ENCODE measurements at regions not wholly inside any gene's neighbourhood (a gene's known extent, or its start where the extent isn't known, plus 50 kb on each side); places are given as distances from the start of the nearest gene placed in this dataset.

DNA sequence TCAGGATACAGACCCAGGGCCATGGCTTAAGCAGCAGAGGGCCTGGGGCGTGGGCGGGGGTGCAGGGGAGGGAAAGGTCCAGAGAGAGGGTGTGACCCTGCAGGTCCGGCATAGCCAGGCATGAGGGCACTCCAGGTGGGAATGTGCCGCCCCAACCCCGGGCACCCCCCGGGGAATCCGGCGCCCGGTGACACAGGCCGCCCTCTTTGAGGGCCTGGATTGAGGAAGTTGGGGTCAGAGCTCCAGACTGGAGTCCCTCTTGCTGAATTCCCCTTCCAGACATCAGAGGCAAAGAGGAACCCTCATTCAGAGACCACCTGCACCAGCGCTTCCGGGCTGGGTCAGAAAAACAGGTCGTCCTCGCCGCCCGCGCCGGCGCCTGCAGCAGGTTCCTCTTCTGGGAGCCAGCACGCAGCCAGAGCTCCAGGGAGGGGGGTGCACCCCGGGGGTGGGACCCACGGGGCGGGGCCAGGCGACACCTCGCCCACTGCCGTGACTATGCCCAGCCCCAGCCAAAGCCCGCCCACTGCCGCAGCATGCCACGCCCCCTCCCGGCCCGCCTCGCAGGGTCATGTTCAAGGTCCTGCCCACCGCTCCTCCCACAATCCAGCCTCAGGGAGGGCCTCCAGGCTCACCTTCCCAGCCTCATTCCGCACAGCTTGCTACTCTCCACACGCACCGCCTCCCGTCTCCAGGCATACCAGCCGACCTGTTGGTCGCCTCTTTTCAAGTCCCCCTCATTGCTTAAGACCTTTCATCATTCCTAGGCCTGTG lies 98.3 kb upstream of the ID2 start (continued):
- TF ChIP-seq MYC (IDR thresholded peaks at IDR 0.05; ENCODE audit: low read depth, low read length) (peak; percentile 33; the same call in 1 of the 2 replicates), MYC (CRISPR knock-in tag; IDR thresholded peaks at IDR 0.05; ENCODE audit: borderline replicate concordance, low read depth) (no peak), ATF7 (IDR thresholded peaks at IDR 0.05) (peak; percentile 38; the same call in 1 of the 2 replicates), ETV6 (IDR thresholded peaks at IDR 0.05; ENCODE audit: borderline replicate concordance in 1 of 2, low read depth in 2 of 2, low read length in 1 of 2) (no peak), ETV6 (CRISPR knock-in tag; IDR thresholded peaks at IDR 0.05; ENCODE audit: borderline replicate concordance) (no peak), PTBP1 (IDR thresholded peaks at IDR 0.05; ENCODE audit: low read depth, low read length) (no peak), ZBTB8A (IDR thresholded peaks at IDR 0.05; ENCODE audit: partially characterized antibody) (no peak), CHD1 (IDR thresholded peaks at IDR 0.05; ENCODE audit: low read length) (no peak), ZNF224 (CRISPR knock-in tag; IDR thresholded peaks at IDR 0.05) (no peak), EP400 (IDR thresholded peaks at IDR 0.05) (no peak), ZNF263 (CRISPR knock-in tag; IDR thresholded peaks at IDR 0.05; ENCODE audit: borderline replicate concordance) (peak; percentile 49; the same call in 1 of the 2 replicates), PHF20 (IDR thresholded peaks at IDR 0.05; ENCODE audit: partially characterized antibody) (peak; percentile 22), NRF1 (conservative IDR thresholded peaks at IDR 0.05 in 1 of 2, IDR thresholded peaks at IDR 0.05 in 1 of 2) (peak; percentile 83 to 85), FOXA3 (CRISPR knock-in tag; conservative IDR thresholded peaks at IDR 0.05 in 1 of 2, IDR thresholded peaks at IDR 0.05 in 1 of 2) (0 out of 4 replicates have a peak, but pooled peaks of 1 of the 2 experiments have one; percentile 71)
- TF ChIP-seq, protein P1, sequence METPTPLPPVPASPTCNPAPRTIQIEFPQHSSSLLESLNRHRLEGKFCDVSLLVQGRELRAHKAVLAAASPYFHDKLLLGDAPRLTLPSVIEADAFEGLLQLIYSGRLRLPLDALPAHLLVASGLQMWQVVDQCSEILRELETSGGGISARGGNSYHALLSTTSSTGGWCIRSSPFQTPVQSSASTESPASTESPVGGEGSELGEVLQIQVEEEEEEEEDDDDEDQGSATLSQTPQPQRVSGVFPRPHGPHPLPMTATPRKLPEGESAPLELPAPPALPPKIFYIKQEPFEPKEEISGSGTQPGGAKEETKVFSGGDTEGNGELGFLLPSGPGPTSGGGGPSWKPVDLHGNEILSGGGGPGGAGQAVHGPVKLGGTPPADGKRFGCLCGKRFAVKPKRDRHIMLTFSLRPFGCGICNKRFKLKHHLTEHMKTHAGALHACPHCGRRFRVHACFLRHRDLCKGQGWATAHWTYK (CRISPR knock-in tag; IDR thresholded peaks at IDR 0.05) = 0 out of 2 replicates have a peak, but pooled peaks have one; percentile 24
- TF ChIP-seq, protein P2, sequence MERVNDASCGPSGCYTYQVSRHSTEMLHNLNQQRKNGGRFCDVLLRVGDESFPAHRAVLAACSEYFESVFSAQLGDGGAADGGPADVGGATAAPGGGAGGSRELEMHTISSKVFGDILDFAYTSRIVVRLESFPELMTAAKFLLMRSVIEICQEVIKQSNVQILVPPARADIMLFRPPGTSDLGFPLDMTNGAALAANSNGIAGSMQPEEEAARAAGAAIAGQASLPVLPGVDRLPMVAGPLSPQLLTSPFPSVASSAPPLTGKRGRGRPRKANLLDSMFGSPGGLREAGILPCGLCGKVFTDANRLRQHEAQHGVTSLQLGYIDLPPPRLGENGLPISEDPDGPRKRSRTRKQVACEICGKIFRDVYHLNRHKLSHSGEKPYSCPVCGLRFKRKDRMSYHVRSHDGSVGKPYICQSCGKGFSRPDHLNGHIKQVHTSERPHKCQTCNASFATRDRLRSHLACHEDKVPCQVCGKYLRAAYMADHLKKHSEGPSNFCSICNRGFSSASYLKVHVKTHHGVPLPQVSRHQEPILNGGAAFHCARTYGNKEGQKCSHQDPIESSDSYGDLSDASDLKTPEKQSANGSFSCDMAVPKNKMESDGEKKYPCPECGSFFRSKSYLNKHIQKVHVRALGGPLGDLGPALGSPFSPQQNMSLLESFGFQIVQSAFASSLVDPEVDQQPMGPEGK (CRISPR knock-in tag; IDR thresholded peaks at IDR 0.05; ENCODE audit: borderline replicate concordance) = no peak
- TF ChIP-seq, protein P3, sequence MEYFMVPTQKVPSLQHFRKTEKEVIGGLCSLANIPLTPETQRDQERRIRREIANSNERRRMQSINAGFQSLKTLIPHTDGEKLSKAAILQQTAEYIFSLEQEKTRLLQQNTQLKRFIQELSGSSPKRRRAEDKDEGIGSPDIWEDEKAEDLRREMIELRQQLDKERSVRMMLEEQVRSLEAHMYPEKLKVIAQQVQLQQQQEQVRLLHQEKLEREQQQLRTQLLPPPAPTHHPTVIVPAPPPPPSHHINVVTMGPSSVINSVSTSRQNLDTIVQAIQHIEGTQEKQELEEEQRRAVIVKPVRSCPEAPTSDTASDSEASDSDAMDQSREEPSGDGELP (CRISPR knock-in tag; IDR thresholded peaks at IDR 0.05; ENCODE audit: borderline replicate concordance) = peak; percentile 70
- TF ChIP-seq, protein P4, sequence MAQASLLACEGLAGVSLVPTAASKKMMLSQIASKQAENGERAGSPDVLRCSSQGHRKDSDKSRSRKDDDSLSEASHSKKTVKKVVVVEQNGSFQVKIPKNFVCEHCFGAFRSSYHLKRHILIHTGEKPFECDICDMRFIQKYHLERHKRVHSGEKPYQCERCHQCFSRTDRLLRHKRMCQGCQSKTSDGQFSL (CRISPR knock-in tag; IDR thresholded peaks at IDR 0.05) = peak; percentile 91
- TF ChIP-seq, protein P4 (tag; IDR thresholded peaks at IDR 0.05) = peak in 1 of 2 experiments; percentile 85; a peak in 2 of 4 replicates
- TF ChIP-seq, protein P5, sequence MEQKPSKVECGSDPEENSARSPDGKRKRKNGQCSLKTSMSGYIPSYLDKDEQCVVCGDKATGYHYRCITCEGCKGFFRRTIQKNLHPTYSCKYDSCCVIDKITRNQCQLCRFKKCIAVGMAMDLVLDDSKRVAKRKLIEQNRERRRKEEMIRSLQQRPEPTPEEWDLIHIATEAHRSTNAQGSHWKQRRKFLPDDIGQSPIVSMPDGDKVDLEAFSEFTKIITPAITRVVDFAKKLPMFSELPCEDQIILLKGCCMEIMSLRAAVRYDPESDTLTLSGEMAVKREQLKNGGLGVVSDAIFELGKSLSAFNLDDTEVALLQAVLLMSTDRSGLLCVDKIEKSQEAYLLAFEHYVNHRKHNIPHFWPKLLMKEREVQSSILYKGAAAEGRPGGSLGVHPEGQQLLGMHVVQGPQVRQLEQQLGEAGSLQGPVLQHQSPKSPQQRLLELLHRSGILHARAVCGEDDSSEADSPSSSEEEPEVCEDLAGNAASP (IDR thresholded peaks at IDR 0.05) = no peak

Measured in K562 (cell line).